GOT3 (cell line): ENCODE measurements at regions not wholly inside any gene's neighbourhood (a gene's known extent, or its start where the extent isn't known, plus 50 kb on each side); places are given as distances from the start of the nearest gene placed in this dataset.

Experiments used
- DNase-seq: peaks from one replicate; lab custom pipeline; 2025; ENCODE audit warnings: mixed read lengths; lab: John Stamatoyannopoulos, UW

- DNase-seq: no peak
Measured at GRCh38 chr15:89399238-89400115, 64.9 kb upstream of the POLG start.

DNA sequence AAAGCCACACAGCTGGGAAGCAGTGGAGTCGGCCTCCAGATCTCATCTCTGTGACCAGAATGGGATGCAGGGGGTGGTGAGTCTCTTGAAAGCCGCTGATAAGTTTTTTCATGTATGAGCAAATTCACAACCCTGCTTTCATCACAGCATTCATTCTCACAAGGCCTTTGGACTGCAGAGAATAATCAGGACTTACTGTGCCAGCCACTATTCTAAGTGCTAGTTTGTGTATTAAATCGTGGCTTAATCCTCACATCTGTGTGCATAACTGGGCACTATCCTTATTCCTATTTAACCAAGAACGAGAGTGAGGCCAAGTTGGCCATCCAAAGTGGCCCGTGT is 64.2 kb upstream of the POLG start:
- no peak for DNase-seq

GRCh38 chr15:89397653-89398023 is 63.0 kb upstream of the POLG start:
- DNase-seq: no peak

DNA sequence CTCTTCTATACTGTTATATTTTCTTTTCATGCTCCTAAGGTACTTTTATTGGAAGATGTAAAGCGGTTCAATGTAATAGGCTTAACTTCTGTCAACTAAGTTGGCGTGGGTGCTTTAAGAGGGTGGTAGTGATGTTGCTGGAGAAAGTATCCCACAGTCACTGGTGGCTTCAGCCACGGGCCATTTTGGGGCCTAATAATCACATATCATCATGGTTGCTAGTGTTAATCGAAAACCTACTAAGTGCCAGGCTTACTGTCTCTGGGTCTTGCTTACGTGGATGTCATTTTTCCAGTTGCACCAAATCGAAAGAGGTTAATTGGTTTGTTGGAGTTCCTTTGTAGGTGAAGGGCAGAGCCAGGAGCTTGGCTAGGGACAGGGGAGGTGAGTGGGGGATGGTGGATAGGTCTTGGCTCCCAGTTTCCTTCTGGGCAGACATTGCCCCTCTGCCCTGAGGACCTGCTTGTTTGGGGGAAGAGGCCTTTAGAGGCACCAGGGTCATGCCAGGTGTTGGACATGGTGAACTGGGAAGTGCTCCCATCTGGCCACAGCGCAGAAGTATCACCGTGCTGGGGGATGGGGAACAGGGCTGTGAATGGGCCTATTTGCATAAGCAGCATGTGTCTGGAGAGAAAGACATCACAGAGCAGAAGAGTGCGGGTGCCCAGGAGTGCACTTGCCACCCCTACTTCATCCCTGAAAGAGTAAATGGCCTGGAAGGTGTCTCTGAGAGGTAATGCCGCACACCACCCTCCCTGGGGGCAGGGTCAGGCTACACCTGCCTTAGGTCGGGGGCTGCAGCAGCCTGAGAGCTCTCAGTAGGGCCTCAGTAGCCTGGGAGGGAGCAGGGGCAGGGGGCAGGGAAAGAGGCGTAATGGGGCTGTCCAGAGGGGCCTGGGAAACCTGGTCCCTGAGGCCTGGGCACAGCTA is 62.4 kb upstream of the POLG start:
- no peak for DNase-seq

DNA sequence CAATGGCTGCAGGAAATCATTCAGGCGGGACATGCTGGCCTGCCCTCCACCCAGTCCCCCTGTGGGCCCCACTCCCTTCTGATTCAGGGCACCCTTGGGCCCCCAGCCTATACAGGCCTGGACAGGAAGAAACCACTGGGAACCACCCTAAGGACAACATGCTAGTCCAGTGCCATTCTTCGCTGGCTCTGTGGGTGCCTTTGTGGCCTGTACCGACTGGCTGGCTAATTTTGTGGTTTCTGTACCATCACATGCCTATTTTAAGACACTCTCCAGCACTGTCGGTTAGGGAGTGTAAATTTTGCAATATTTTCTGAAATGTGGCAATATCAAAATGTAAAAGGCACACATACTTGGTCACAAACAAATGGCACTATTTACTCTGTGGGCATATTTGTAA is 61.4 kb upstream of the POLG start:
- no peak for DNase-seq

DNA sequence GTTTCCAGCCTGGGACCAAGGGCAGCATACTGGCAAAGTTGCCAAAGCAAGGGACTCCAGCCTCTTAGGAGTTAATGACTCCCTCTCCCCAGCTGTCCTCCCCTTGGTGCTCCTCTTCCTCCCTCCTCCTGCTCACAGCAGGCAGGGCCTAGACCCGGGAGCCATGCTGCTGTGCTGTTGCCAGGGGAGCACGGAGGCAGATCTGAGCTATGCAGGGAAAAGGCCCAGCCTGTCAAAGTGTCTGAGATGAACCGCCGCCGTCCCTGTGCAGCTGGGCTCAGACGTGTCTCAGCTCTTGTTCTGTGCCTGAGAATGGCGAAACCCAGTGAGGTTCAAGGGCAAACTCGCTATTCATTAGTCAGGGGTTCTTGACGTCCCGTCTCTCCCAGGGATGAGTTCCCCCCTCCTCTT is 60.8 kb upstream of the POLG start:
- no peak for DNase-seq

GRCh38 chr15:89395031-89395430 is 60.4 kb upstream of the POLG start:
- no peak for DNase-seq

DNA sequence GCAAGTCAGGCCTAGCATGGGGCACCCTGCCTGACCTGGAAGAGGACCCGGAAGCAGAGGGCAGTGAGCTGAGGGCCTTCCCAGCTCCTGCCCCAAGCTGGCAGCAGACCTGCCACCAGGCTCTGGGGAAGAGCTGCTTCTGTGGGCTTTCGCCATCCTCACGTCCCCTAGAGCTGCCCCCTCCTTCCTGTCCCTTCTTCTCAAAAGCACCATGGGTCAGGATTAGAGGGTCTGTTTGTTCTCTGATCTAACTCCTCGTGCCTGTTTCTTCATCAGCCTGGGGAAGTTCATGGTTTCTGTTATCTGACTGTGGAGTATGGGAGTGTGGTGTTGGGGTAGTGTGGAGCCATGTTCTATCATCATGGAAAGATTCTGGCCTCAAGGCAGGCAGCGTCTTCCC is 58.4 kb upstream of the POLG start:
- no peak for DNase-seq

- no peak for DNase-seq
Measured at GRCh38 chr15:89391685-89392257, 57.1 kb upstream of the POLG start.

GRCh38 chr15:89389841-89390603 is 55.4 kb upstream of the POLG start:
- no peak for DNase-seq

- no peak for DNase-seq
Measured at GRCh38 chr15:89387140-89387903, 52.7 kb upstream of the POLG start.

- peak; percentile 42 for DNase-seq
Measured at GRCh38 chr15:89385596-89386331, 51.1 kb upstream of the POLG start.
